Left ventricle myocardium superior (tissue), 1 donor: ENCODE measurements at regions not wholly inside any gene's neighbourhood (a gene's known extent, or its start where the extent isn't known, plus 50 kb on each side); places are given as distances from the start of the nearest gene placed in this dataset.
"Not testable (repeated sequence)": the region's sequence is repeated elsewhere in the genome, so short reads cannot be mapped to it uniquely, and the experiment has no call there.

Experiments used
- ATAC-seq: fragments of 200-7000 bp; cut with Tn5 transposase; one replicate; pipeline ENCODE4 v1.9.1; 2020; ENCODE audit warnings: mild to moderate bottlenecking, moderate library complexity
- DNase-seq: peaks from one replicate; pipeline ENCODE4 v3.0.0-alpha.2; 2020
- intact Hi-C: fragments of 100-400 bp; cut with micrococcal nuclease; formaldehyde crosslinking; loops from one replicate; pipeline ENCODE4 v1.11.0; 2022
- donor health status: DM: no; HTN: yes; CAD: no; lungs with severe emphysema.

- intact Hi-C loops: no loop called here
- DNase-seq (no peak), ATAC-seq (no peak)
These were observed 142.4 kb upstream of the ZNF608 start for GRCh38 chr5:124888622-124889485.

GRCh38 chr5:124889486-124889825 lies 143.0 kb upstream of the ZNF608 start:
- ATAC-seq (no peak), DNase-seq (no peak)
- intact Hi-C loops: no loop called here

- DNase-seq (no peak), ATAC-seq (no peak)
- intact Hi-C loops: no loop called here
These were observed 143.4 kb upstream of the ZNF608 start for GRCh38 chr5:124889850-124890249.

- ATAC-seq, DNase-seq, intact Hi-C loops: not testable (repeated sequence)
These were observed 144.0 kb upstream of the ZNF608 start for GRCh38 chr5:124890442-124890841.

- ATAC-seq (no peak), DNase-seq (no peak)
- intact Hi-C loops: no loop called here
These were observed 144.7 kb upstream of the ZNF608 start for GRCh38 chr5:124891179-124891578.

- ATAC-seq (no peak), DNase-seq (no peak)
- intact Hi-C loops: no loop called here
These were observed 145.9 kb upstream of the ZNF608 start for GRCh38 chr5:124892185-124892848.

GRCh38 chr5:124894541-124894940 lies 148.1 kb upstream of the ZNF608 start:
- no peak for ATAC-seq
- intact Hi-C loops: no loop called here
- no peak for DNase-seq

GRCh38 chr5:124895236-124895635 lies 148.8 kb upstream of the ZNF608 start:
- DNase-seq (no peak), ATAC-seq (no peak)
- intact Hi-C loops: no loop called here

- ATAC-seq: no peak
- no peak for DNase-seq
- intact Hi-C loops: no loop called here
These were observed 154.6 kb upstream of the ZNF608 start for GRCh38 chr5:124901081-124901480.

- ATAC-seq: no peak
- DNase-seq: peak; percentile 29
- intact Hi-C loops: no loop called here
These were observed 155.8 kb upstream of the ZNF608 start for GRCh38 chr5:124902097-124902821.

GRCh38 chr5:124905256-124906130 lies 159.1 kb upstream of the ZNF608 start:
- DNase-seq: no peak
- ATAC-seq: no peak
- intact Hi-C loops: no loop called here

- peak; percentile 76 for DNase-seq
- peak; percentile 92 for ATAC-seq
- intact Hi-C loops: no loop called here
These were observed 160.1 kb upstream of the ZNF608 start for GRCh38 chr5:124906339-124907097.

GRCh38 chr5:124907098-124907644 lies 160.7 kb upstream of the ZNF608 start:
- ATAC-seq: no peak
- peak; percentile 31 for DNase-seq
- intact Hi-C loops: no loop called here

GRCh38 chr5:124908581-124909451 lies 162.4 kb upstream of the ZNF608 start:
- DNase-seq: no peak
- intact Hi-C loops: no loop called here
- peak; percentile 34 for ATAC-seq

- no peak for ATAC-seq
- no peak for DNase-seq
- intact Hi-C loops: no loop called here
These were observed 163.3 kb upstream of the ZNF608 start for GRCh38 chr5:124909734-124910133.

- no peak for ATAC-seq
These were observed 164.0 kb upstream of the ZNF608 start for GRCh38 chr5:124910354-124911016.

More at GRCh38 chr5:124910354-124911016, 164.0 kb upstream of the ZNF608 start:
- intact Hi-C loops: no loop called here
- DNase-seq: no peak
